AG04450 (cell line): ENCODE measurements at regions not wholly inside any gene's neighbourhood (a gene's known extent, or its start where the extent isn't known, plus 50 kb on each side); places are given as distances from the start of the nearest gene placed in this dataset.

Experiments
- CTCF ChIA-PET: fragments of 300-600, 350-600 bp; formaldehyde crosslinking; extraction: SDS; loops from one replicate; lab custom pipeline; 2022; ENCODE audit warnings: antibody characterized with exemption, inconsistent platforms; lab: Charles Lee
- POLR2A ChIA-PET: fragments of 350-600 bp; formaldehyde crosslinking; extraction: SDS; loops from one replicate; lab custom pipeline; 2021; ENCODE audit warnings: antibody characterized with exemption, inconsistent platforms; lab: Yijun Ruan, JAX
- DNase-seq: peaks from one replicate; pipeline ENCODE4 v3.0.0-alpha.2; 2011; ENCODE audit warnings: low read depth, low spot score
- H3K27ac ChIP-seq: one replicate; pipeline ENCODE4 v1.5.1; 2012; ENCODE audit warnings: low read depth, low read length, control low read depth
- H3K27me3 ChIP-seq: one replicate; pipeline ENCODE4 v1.6.0; 2012; ENCODE audit warnings: low read length; ENCODE audit not compliant: control insufficient read depth, insufficient read depth
- H3K4me3 ChIP-seq: 2 replicates; pipeline ENCODE4 v1.5.1; 2011; ENCODE audit warnings: mild to moderate bottlenecking, low read depth, low read length, control low read depth
- H3K9me3 ChIP-seq: 2 replicates; pipeline ENCODE4 v1.5.1; 2012; ENCODE audit warnings: low read length; ENCODE audit not compliant: control insufficient read depth, insufficient read depth
- TF ChIP-seq, protein P1 (sequence below): IDR thresholded peaks from 2 replicates; pipeline ENCODE4 v1.5.1; 2011; ENCODE audit warnings: low read depth, low read length, control low read depth, inconsistent platforms

- H3K9me3 ChIP-seq = no peaks in the 10 kb centered on the region
- H3K27me3 ChIP-seq = peaks cover 2% of the 10 kb centered on the region
- no peak for DNase-seq
- POLR2A ChIA-PET = no interaction called here
- TF ChIP-seq, protein P1, sequence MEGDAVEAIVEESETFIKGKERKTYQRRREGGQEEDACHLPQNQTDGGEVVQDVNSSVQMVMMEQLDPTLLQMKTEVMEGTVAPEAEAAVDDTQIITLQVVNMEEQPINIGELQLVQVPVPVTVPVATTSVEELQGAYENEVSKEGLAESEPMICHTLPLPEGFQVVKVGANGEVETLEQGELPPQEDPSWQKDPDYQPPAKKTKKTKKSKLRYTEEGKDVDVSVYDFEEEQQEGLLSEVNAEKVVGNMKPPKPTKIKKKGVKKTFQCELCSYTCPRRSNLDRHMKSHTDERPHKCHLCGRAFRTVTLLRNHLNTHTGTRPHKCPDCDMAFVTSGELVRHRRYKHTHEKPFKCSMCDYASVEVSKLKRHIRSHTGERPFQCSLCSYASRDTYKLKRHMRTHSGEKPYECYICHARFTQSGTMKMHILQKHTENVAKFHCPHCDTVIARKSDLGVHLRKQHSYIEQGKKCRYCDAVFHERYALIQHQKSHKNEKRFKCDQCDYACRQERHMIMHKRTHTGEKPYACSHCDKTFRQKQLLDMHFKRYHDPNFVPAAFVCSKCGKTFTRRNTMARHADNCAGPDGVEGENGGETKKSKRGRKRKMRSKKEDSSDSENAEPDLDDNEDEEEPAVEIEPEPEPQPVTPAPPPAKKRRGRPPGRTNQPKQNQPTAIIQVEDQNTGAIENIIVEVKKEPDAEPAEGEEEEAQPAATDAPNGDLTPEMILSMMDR = no peak
- no peak overlapping the region for H3K4me3 ChIP-seq
- no peak overlapping the region for H3K27ac ChIP-seq
- CTCF ChIA-PET = interaction anchor here (2.0 kb wide), 1 partner anchor 27 kb away, joined by 7 read pairs; no protein-coding TSS in a partner anchor
These were observed 93.8 kb downstream of the S1PR1 start for GRCh38 chr1:101330427-101331130.

DNA sequence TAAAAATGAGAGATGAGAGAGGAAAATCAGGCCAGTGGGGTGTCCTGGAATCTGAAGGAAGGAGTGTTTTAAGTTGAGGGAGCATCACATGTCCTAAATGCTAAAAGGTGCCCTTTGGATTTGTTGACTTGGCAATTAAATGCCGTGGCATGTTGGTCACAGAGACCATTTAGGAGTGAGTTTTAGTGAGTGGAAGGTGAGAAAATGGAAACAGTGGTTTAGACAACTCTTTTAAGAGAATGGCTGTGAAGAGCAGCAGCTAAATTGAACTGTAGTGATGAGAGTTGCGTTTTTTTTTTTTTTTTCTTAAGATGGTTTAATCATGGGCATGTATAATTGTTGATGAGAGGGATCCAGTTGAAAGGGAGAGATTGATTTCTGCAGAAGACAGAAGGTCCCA, 95.0 kb downstream of the S1PR1 start:
- ChIA-PET POLR2A (no interaction called here), CTCF (no interaction called here)
- DNase-seq = no peak
- no peak overlapping the region for H3K27ac ChIP-seq
- peaks cover 4% of the 10 kb centered on the region for H3K27me3 ChIP-seq
- TF ChIP-seq, protein P1 = no peak
- H3K4me3 ChIP-seq = no peak overlapping the region
- no peaks in the 10 kb centered on the region for H3K9me3 ChIP-seq

DNA sequence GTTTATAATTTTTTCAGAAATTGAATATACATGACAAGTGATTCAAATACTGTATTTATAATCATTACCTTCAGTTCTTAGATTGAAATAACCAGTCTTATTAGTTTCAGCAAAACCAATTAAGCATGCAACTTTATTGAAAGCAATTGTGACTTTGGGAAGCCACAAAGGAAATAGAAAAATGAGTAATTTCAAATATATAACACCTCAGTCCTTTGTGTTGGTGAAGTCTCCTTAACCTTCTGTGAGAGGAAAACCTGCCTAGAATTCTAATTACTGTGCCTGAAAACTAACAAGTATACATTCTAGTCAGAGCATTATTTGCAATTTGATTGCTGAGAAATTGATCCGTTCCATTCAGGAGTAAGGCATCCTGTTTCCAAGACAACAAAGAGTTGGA, 95.8 kb downstream of the S1PR1 start:
- CTCF ChIA-PET = no interaction called here
- H3K27ac ChIP-seq = no peak overlapping the region
- POLR2A ChIA-PET = no interaction called here

GRCh38 chr1:101333186-101333585, 96.4 kb downstream of the S1PR1 start:
- no peak overlapping the region for H3K4me3 ChIP-seq
- H3K27me3 ChIP-seq = peaks cover 4% of the 10 kb centered on the region
- TF ChIP-seq, protein P1 = no peak
- POLR2A ChIA-PET = no interaction called here
- DNase-seq = no peak
- H3K27ac ChIP-seq = no peak overlapping the region
- H3K9me3 ChIP-seq = no peaks in the 10 kb centered on the region
- CTCF ChIA-PET = no interaction called here

More for the DNA sequence above, 95.8 kb downstream of the S1PR1 start:
- Histone ChIP-seq H3K27me3 (peaks cover 4% of the 10 kb centered on the region), H3K9me3 (no peaks in the 10 kb centered on the region), H3K4me3 (no peak overlapping the region)
- TF ChIP-seq, protein P1 = no peak
- DNase-seq = no peak

GRCh38 chr1:101337968-101338367, 101.1 kb downstream of the S1PR1 start:
- no peaks in the 10 kb centered on the region for H3K9me3 ChIP-seq
- H3K27ac ChIP-seq = no peak overlapping the region
- peaks cover 7% of the 10 kb centered on the region for H3K27me3 ChIP-seq
- CTCF ChIA-PET = interaction anchor here (3.1 kb wide), 1 partner anchor 29 kb away, joined by 9 read pairs; no protein-coding TSS in a partner anchor
- TF ChIP-seq, protein P1 = no peak
- POLR2A ChIA-PET = no interaction called here
- no peak for DNase-seq
- no peak overlapping the region for H3K4me3 ChIP-seq
